Upper lobe of left lung (tissue), 4 donors: ENCODE measurements at regions not wholly inside any gene's neighbourhood (a gene's known extent, or its start where the extent isn't known, plus 50 kb on each side); places are given as distances from the start of the nearest gene placed in this dataset.

Source experiments
- CTCF ChIP-seq, 6 experiments: fragments of 450-650 bp in 4 of 6; fragments of 200-600 bp in 2 of 6; sonication (generic) in 2 of 6; IDR thresholded peaks; one replicate each; pipeline ENCODE4 v1.5.1; 2016 to 2019; ENCODE audit warnings: antibody characterized with exemption in 6 of 6
- EP300 ChIP-seq, 4 donors: sonication (generic); formaldehyde crosslinking; IDR thresholded peaks; one replicate each; pipeline ENCODE4 v1.5.1; 2017; ENCODE audit warnings: antibody characterized with exemption in 4 of 4, control low read depth in 2 of 4
- POLR2A ChIP-seq, 4 donors: fragments of 450-650 bp; IDR thresholded peaks; one replicate each; pipeline ENCODE4 v1.5.1; 2016 to 2017; ENCODE audit warnings: antibody characterized with exemption in 4 of 4, mild to moderate bottlenecking in 2 of 4

DNA sequence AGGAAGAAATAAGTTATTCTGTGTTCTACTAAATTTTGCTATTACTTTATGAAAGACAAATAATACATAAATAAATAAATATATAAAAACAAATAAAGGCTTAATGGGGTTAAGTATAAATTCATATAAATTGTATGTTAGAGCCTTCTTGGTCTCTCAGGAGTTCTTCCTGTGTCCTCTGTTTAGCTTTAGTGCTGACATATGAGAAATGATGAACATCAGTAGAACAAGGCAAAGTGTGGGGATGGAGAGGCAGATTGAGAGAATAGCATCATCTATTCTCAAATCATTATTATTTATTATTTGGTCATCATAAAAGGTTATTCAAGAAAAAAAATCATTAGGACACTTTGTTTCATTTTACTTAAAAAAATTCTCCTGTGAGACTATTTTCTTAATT, 468.1 kb upstream of the CHST9 start:
- TF ChIP-seq EP300 (IDR thresholded peaks at IDR 0.05) = no peak
- no peak for TF ChIP-seq POLR2A (IDR thresholded peaks at IDR 0.05)
- TF ChIP-seq CTCF (IDR thresholded peaks at IDR 0.05) = no peak
